ENCODE measurements at regions not wholly inside any gene's neighbourhood (a gene's known extent, or its start where the extent isn't known, plus 50 kb on each side); places are given as distances from the start of the nearest gene placed in this dataset.

- TF ChIP-seq GATA2 (IDR thresholded peaks at IDR 0.05; ENCODE audit: low read depth, low read length) (no peak), GATA3 (IDR thresholded peaks at IDR 0.05; ENCODE audit: low read depth, low read length) (no peak)
Observed at GRCh38 chr4:129326571-129327460, 230.9 kb downstream of the C4orf33 start.
